HL-60 (cell line): ENCODE measurements at regions not wholly inside any gene's neighbourhood (a gene's known extent, or its start where the extent isn't known, plus 50 kb on each side); places are given as distances from the start of the nearest gene placed in this dataset.

Experiments
- CTCF ChIP-seq: IDR thresholded peaks from one replicate; pipeline ENCODE4 v1.5.1; 2011; ENCODE audit warnings: low read length, control low read depth, inconsistent platforms; ENCODE audit not compliant: insufficient read depth
- GABPA ChIP-seq: IDR thresholded peaks from 2 replicates; pipeline ENCODE4 v1.6.1; 2012; ENCODE audit warnings: low read depth
- POLR2AphosphoS5 ChIP-seq: IDR thresholded peaks from 2 replicates; pipeline ENCODE4 v1.6.1; 2012; ENCODE audit warnings: low read depth
- REST ChIP-seq: IDR thresholded peaks from 2 replicates; pipeline ENCODE4 v1.6.1; 2012; ENCODE audit warnings: low read depth; ENCODE audit not compliant: insufficient replicate concordance
- SPI1 ChIP-seq: IDR thresholded peaks from 2 replicates; pipeline ENCODE4 v1.6.1; 2012; ENCODE audit warnings: low read depth, mild to moderate bottlenecking, borderline replicate concordance

DNA sequence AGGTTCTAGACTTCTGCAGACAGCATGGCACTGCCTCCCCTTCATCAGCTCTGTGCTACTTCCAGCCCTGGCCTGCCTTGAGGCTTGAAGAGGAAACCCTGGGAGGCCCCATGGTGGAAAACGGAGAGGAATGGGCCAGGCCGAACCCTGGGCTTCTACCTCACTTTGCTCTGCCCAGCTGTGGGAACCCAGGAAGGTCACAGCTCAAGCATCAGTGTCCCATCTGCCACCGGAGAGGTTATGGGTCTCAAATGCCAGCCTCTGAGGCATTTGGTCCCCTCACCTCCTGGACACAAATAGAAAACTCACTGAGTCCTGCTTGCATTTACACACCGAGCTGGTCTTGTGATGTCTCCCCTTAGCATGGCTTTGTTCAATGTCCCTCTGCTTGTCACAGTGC is 80.1 kb upstream of the ALDH1B1 start:
- TF ChIP-seq CTCF (no peak), REST (no peak), POLR2AphosphoS5 (no peak), SPI1 (no peak), GABPA (no peak)
